A549 (cell line): ENCODE measurements at regions not wholly inside any gene's neighbourhood (a gene's known extent, or its start where the extent isn't known, plus 50 kb on each side); places are given as distances from the start of the nearest gene placed in this dataset.

Experiments used
- ATAC-seq, 2 experiments: fragments of 200-7000 bp in 1 of 2; fragments of >200 bp in 1 of 2; cut with Nextera tagmentation in 1 of 2; cut with Tn5 transposase in 1 of 2; 3 replicates each; pipeline versions ENCODE4 v1.8.0 to v1.9.1; 2018 to 2020; ENCODE audit warnings: mild to moderate bottlenecking in 1 of 2, moderate library complexity in 1 of 2
- CTCF ChIA-PET: fragments of 300-600 bp; sonication (Branson Sonifier 250); formaldehyde crosslinking; extraction: SDS; loops from one replicate; lab custom pipeline; 2021; ENCODE audit warnings: antibody characterized with exemption, inconsistent platforms; lab: Yijun Ruan, JAX
- POLR2A ChIA-PET: fragments of 350-600 bp; formaldehyde crosslinking; extraction: SDS; loops from one replicate; lab custom pipeline; 2021; ENCODE audit warnings: antibody characterized with exemption, inconsistent platforms; lab: Yijun Ruan, JAX
- DNase-seq, 2 experiments: peaks; one replicate each; pipeline versions ENCODE4 v3.0.0 to v3.0.0-alpha.2; 2011 to 2016; ENCODE audit warnings: low read depth in 1 of 2, low spot score in 1 of 2
- FAIRE-seq: peaks from 2 replicates; lab custom pipeline; 2011; peaks lifted over from hg19 to GRCh38; lab: Jason Lieb, UNC
- H3K27ac ChIP-seq, 2 experiments: fragments of >200 bp; sonication (Bioruptor Twin); formaldehyde crosslinking; 3 replicates each; pipeline ENCODE4 v1.5.1; 2016 to 2017
- H3K4me1 ChIP-seq: fragments of >200 bp; sonication (Bioruptor Twin); formaldehyde crosslinking; 3 replicates; pipeline ENCODE4 v1.6.1; 2016
- H3K4me2 ChIP-seq: fragments of >200 bp; sonication (Bioruptor Twin); formaldehyde crosslinking; 3 replicates; pipeline ENCODE4 v1.6.1; 2016
- H3K4me3 ChIP-seq: fragments of >200 bp; sonication (Bioruptor Twin); formaldehyde crosslinking; 3 replicates; pipeline ENCODE4 v1.5.1; 2016
- H3K9me3 ChIP-seq: fragments of >200 bp; sonication (Bioruptor Twin); formaldehyde crosslinking; 3 replicates; pipeline ENCODE4 v1.6.1; 2016
- BHLHE40 ChIP-seq: IDR thresholded peaks from 2 replicates; pipeline ENCODE4 v1.6.1; 2012; ENCODE audit warnings: low read depth, low read length, inconsistent platforms
- CBX8 ChIP-seq: fragments of 200-600 bp; sonication (generic); IDR thresholded peaks from 2 replicates; pipeline ENCODE4 v1.6.1; 2016
- CHD2 ChIP-seq: fragments of 150-350 bp; IDR thresholded peaks from 2 replicates; pipeline ENCODE4 v1.6.1; 2014; ENCODE audit warnings: low read length; ENCODE audit not compliant: partially characterized antibody
- CHD4 ChIP-seq: fragments of 200-600 bp; sonication (generic); IDR thresholded peaks from 2 replicates; pipeline ENCODE4 v1.6.1; 2016; ENCODE audit warnings: antibody characterized with exemption, mild to moderate bottlenecking, borderline replicate concordance
- EHF ChIP-seq: fragments of 250-450 bp; sonication (Bioruptor Pico); IDR thresholded peaks from 2 replicates; pipeline ENCODE4 v1.5.0; 2020; ENCODE audit warnings: mild to moderate bottlenecking
- FOSB ChIP-seq: fragments of 250-450 bp; sonication (Bioruptor Pico); IDR thresholded peaks from 2 replicates; pipeline ENCODE4 v1.5.0; 2020; ENCODE audit warnings: mild to moderate bottlenecking, moderate library complexity
- HOXB13 ChIP-seq: fragments of 250-450 bp; sonication (Bioruptor Pico); IDR thresholded peaks from 2 replicates; pipeline ENCODE4 v1.5.0; 2020; ENCODE audit warnings: low read depth, mild to moderate bottlenecking, moderate library complexity
- KDM1A ChIP-seq: fragments of 200-600 bp; sonication (generic); IDR thresholded peaks from 2 replicates; pipeline ENCODE4 v1.6.1; 2016; ENCODE audit warnings: low read depth, mild to moderate bottlenecking
- KDM5A ChIP-seq: fragments of 200-600 bp; sonication (generic); IDR thresholded peaks from 2 replicates; pipeline ENCODE4 v1.6.1; 2016; ENCODE audit warnings: antibody characterized with exemption, mild to moderate bottlenecking
- MAFK ChIP-seq: fragments of 450-650 bp; IDR thresholded peaks from 2 replicates; pipeline ENCODE4 v1.6.1; 2014; ENCODE audit not compliant: partially characterized antibody
- NFE2L2 ChIP-seq: fragments of 150-350 bp; conservative IDR thresholded peaks from 2 replicates; pipeline ENCODE4 v1.6.1; 2014; ENCODE audit warnings: low read length
- NR3C1 ChIP-seq: fragments of >200 bp; sonication (Bioruptor Twin); formaldehyde crosslinking; IDR thresholded peaks from 3 replicates; pipeline ENCODE4 v1.6.1; 2017
- PHF8 ChIP-seq: fragments of 200-600 bp; sonication (generic); IDR thresholded peaks from 2 replicates; pipeline ENCODE4 v1.6.1; 2016; ENCODE audit warnings: low read depth, mild to moderate bottlenecking, antibody characterized with exemption, moderate library complexity, borderline replicate concordance
- RAD21 ChIP-seq, 2 experiments: fragments of >200 bp in 1 of 2; sonication (Bioruptor Twin) in 1 of 2; formaldehyde crosslinking in 1 of 2; IDR thresholded peaks in 1 of 2; conservative IDR thresholded peaks in 1 of 2; 2 replicates in 1 of 2; 3 replicates in 1 of 2; pipeline ENCODE4 v1.6.1; 2012 to 2018; ENCODE audit warnings: inconsistent platforms in 1 of 2
- RCOR1 ChIP-seq: fragments of 150-350 bp; IDR thresholded peaks from 2 replicates; pipeline ENCODE4 v1.6.1; 2014; ENCODE audit warnings: antibody characterized with exemption, low read length, low read depth
- RFX5 ChIP-seq: fragments of 450-650 bp; IDR thresholded peaks from 2 replicates; pipeline ENCODE4 v1.7.1; 2014; ENCODE audit warnings: antibody characterized with exemption, mild to moderate bottlenecking, moderate library complexity
- ZC3H11A ChIP-seq: fragments of 450-650 bp; IDR thresholded peaks from 2 replicates; pipeline ENCODE4 v1.6.1; 2014; ENCODE audit warnings: antibody characterized with exemption, mild to moderate bottlenecking
- ZFP36 ChIP-seq: fragments of 450-650 bp; IDR thresholded peaks from 2 replicates; pipeline ENCODE4 v1.6.1; 2014; ENCODE audit warnings: borderline replicate concordance; ENCODE audit not compliant: partially characterized antibody
- WGBS: methylation state at CpG from one replicate; pipeline ENCODE4 v1.1.6; 2017; ENCODE audit errors: missing lambda C conversion rate; 5-methylcytosine and 5-hydroxymethylcytosine counted together
- TF ChIP-seq, protein P1 (sequence below): fragments of >200 bp; sonication (Bioruptor Twin); formaldehyde crosslinking; IDR thresholded peaks from 3 replicates; pipeline ENCODE4 v1.6.1; 2016
- TF ChIP-seq, protein P2 (sequence below): IDR thresholded peaks from 2 replicates; pipeline ENCODE4 v1.6.1; 2012
- TF ChIP-seq, protein P3 (sequence below): fragments of 450-650 bp; IDR thresholded peaks from 2 replicates; pipeline ENCODE4 v1.6.1; 2014; ENCODE audit warnings: antibody characterized with exemption
- TF ChIP-seq, protein P4 (sequence below): fragments of >200 bp; sonication (Bioruptor Twin); formaldehyde crosslinking; IDR thresholded peaks from 2 replicates; pipeline ENCODE4 v1.6.1; 2016

DNA sequence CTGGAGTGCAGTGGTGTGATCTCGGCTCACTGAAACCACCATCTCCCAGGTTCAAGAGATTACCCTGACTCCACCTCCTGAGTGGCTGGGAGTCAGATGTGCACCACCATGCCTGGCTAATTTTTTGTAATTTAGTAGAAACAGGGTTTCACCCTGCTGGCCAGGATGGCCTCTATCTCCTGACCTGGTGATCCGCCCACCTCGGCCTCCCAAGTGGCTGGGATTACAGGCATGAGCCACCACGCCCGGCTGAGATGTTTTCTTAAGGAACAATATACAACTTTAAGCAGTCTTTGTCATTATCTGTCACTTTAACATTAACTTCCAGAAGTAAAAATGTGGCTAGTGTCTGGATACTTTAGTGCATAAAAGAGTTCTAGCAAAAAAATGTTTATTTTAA lies 272.6 kb upstream of the FAT3 start:
- ChIA-PET POLR2A (no interaction called here), CTCF (no interaction called here)
- ATAC-seq = no peak
- Histone ChIP-seq H3K27ac (no peak overlapping the region), H3K4me3 (no peak overlapping the region), H3K4me1 (no peaks in the 10 kb centered on the region), H3K9me3 (0 out of 3 replicates have a peak, but pooled peaks cover 3% of the 10 kb centered on the region), H3K4me2 (no peak overlapping the region)
- FAIRE-seq = no peak
- DNase-seq = no peak
- TF ChIP-seq NR3C1 (no peak), HOXB13 (CRISPR knock-in tag) (no peak), PHF8 (no peak), NFE2L2 (no peak)
- TF ChIP-seq, protein P1, sequence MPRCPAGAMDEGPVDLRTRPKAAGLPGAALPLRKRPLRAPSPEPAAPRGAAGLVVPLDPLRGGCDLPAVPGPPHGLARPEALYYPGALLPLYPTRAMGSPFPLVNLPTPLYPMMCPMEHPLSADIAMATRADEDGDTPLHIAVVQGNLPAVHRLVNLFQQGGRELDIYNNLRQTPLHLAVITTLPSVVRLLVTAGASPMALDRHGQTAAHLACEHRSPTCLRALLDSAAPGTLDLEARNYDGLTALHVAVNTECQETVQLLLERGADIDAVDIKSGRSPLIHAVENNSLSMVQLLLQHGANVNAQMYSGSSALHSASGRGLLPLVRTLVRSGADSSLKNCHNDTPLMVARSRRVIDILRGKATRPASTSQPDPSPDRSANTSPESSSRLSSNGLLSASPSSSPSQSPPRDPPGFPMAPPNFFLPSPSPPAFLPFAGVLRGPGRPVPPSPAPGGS = no peak
- 70% methylated on average over 5 of the region's 5 CpGs for WGBS

DNA sequence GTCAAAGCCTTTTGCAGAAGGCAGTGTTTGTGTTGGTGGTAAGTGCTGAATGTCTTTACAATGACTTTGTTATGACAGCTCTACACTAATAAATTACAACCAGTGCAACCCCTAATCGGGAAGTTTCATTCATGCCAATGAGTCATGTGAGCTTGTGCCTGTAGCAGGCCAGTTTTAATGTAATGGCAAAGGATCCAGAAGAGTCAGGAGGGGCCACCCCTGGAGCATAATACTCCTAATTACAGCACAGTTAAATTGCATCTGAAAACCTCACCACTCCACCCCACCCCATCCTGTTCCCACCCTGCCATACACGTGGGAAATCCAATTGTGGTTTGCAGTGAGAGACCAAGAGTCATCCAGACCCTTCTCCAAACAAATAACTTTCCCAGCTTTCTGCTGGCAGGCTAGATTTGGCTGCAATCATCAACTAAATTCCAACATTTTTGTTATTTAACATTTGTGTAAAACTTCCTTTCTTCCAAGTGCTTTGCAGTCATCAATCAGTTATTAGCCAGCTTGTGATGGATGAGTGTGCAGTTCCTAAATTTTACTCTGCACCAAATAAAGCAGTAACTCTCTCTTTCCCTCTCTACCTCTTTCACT lies 277.3 kb upstream of the FAT3 start:
- Histone ChIP-seq H3K4me2 (no peak overlapping the region), H3K9me3 (no peaks in the 10 kb centered on the region), H3K27ac (no peak overlapping the region), H3K4me3 (no peak overlapping the region), H3K4me1 (no peaks in the 10 kb centered on the region)
- DNase-seq (no peak), FAIRE-seq (no peak), ATAC-seq (no peak)
- CTCF ChIA-PET = interaction anchor here (1.1 kb wide), 1 partner anchor 52 kb away, joined by 3 read pairs; no protein-coding TSS in a partner anchor
- POLR2A ChIA-PET = no interaction called here
- TF ChIP-seq, protein P1 = no peak
- TF ChIP-seq RAD21 (conservative IDR thresholded peaks at IDR 0.05 in 1 of 2, IDR thresholded peaks at IDR 0.05 in 1 of 2) = no peak
- no peak for TF ChIP-seq EHF
- TF ChIP-seq FOSB (CRISPR knock-in tag) = no peak
- WGBS = 23% methylated on average over 2 of the region's 2 CpGs

DNA sequence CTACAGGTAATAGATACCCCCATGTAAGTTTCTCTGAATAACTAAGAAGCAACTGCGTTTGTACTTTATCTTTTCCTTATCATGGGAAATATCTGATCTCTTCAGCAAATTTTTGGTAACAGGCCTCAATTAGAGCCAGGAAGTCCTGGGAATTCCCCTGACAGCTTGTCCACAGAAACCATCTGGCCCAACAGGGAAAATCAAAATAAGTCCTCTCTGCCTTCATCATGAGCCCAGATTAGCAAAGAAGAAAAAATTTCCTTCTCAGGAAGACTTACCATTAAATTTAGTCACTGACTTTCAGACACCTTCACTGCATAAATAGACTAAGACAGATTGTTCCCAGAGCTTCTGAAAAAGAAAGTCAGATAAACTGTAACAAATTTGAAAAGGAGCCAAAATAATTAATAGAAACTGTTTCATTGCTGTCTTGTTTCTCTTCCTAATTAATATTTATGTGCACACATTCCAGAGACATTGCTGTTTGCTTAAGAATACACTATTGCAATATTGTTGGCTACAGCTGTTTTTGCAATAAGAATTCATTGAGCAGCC lies 278.1 kb upstream of the FAT3 start:
- DNase-seq = no peak
- ATAC-seq = no peak
- no peaks in the 10 kb centered on the region for H3K9me3 ChIP-seq
- no peak overlapping the region for H3K4me2 ChIP-seq
- ChIA-PET POLR2A (no interaction called here), CTCF (interaction anchor here (1.1 kb wide), 1 partner anchor 52 kb away, joined by 3 read pairs; no protein-coding TSS in a partner anchor)
- WGBS = 81% methylated on average over 1 of the region's 1 CpG
- H3K4me1 ChIP-seq = no peaks in the 10 kb centered on the region
- no peak for TF ChIP-seq ZFP36
- no peak overlapping the region for H3K27ac ChIP-seq
- no peak for FAIRE-seq
- no peak overlapping the region for H3K4me3 ChIP-seq

DNA sequence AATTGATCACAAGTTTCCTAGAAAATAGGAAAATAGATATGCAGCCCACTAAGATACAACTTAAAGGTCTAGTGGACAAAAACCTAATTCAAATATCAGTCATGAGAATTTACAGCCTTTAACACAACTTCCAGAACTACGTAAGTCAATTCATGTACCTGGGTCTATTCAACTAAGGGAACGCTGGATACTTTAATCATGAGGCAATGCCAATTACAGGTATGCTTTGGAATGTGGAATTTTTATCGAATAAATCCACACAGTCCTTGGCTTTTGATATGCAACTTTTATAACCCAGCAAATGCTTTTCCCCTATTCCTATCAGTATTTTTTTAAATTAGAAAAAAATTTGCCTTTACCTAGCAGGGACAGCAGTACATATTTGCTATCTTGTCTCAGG lies 289.5 kb upstream of the FAT3 start:
- Histone ChIP-seq H3K27ac (no peak overlapping the region), H3K9me3 (no peaks in the 10 kb centered on the region), H3K4me3 (no peak overlapping the region), H3K4me1 (no peaks in the 10 kb centered on the region), H3K4me2 (no peak overlapping the region)
- 44% methylated on average over 3 of the region's 3 CpGs for WGBS
- CTCF ChIA-PET = no interaction called here
- ATAC-seq (no peak), FAIRE-seq (no peak), DNase-seq (no peak)
- POLR2A ChIA-PET = no interaction called here
- TF ChIP-seq RFX5 (no peak), EHF (no peak), CHD2 (no peak), RCOR1 (no peak), NFE2L2 (no peak), CBX8 (no peak), CHD4 (no peak), MAFK (no peak), KDM1A (no peak), RAD21 (conservative IDR thresholded peaks at IDR 0.05 in 1 of 2, IDR thresholded peaks at IDR 0.05 in 1 of 2) (no peak), ZC3H11A (no peak), BHLHE40 (no peak), ZFP36 (no peak), KDM5A (no peak)
- TF ChIP-seq, protein P2, sequence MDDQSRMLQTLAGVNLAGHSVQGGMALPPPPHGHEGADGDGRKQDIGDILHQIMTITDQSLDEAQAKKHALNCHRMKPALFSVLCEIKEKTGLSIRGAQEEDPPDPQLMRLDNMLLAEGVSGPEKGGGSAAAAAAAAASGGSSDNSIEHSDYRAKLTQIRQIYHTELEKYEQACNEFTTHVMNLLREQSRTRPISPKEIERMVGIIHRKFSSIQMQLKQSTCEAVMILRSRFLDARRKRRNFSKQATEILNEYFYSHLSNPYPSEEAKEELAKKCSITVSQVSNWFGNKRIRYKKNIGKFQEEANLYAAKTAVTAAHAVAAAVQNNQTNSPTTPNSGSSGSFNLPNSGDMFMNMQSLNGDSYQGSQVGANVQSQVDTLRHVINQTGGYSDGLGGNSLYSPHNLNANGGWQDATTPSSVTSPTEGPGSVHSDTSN = no peak
- TF ChIP-seq, protein P3, sequence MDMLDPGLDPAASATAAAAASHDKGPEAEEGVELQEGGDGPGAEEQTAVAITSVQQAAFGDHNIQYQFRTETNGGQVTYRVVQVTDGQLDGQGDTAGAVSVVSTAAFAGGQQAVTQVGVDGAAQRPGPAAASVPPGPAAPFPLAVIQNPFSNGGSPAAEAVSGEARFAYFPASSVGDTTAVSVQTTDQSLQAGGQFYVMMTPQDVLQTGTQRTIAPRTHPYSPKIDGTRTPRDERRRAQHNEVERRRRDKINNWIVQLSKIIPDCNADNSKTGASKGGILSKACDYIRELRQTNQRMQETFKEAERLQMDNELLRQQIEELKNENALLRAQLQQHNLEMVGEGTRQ = no peak
- TF ChIP-seq, protein P4, sequence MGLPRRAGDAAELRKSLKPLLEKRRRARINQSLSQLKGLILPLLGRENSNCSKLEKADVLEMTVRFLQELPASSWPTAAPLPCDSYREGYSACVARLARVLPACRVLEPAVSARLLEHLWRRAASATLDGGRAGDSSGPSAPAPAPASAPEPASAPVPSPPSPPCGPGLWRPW = no peak
- TF ChIP-seq, protein P1 = no peak
